Activated B cell treated with CpG ODN at 0.5 μM for 24 hours (primary cell): ENCODE measurements at regions not wholly inside any gene's neighbourhood (a gene's known extent, or its start where the extent isn't known, plus 50 kb on each side); places are given as distances from the start of the nearest gene placed in this dataset.

Experiments
- ATAC-seq: fragments of 200-7000 bp; cut with Tn5 transposase; one replicate; pipeline ENCODE4 v1.10.0; 2021; ENCODE audit warnings: low read depth, mild to moderate bottlenecking, moderate library complexity
- CTCF ChIA-PET: fragments of 350-600 bp; sonication (Branson Sonifier 250); formaldehyde crosslinking; loops from one replicate; lab custom pipeline; 2021; ENCODE audit warnings: antibody characterized with exemption; lab: Charles Lee
- POLR2A ChIA-PET: fragments of 350-600 bp; sonication (Branson Sonifier 250); formaldehyde crosslinking; loops from one replicate; lab custom pipeline; 2021; ENCODE audit warnings: antibody characterized with exemption; lab: Charles Lee
- DNase-seq: peaks from one replicate; pipeline ENCODE4 v3.0.0; 2022
- H3K27ac Mint-ChIP-seq: one replicate; pipeline ENCODE4 v1.8.0; 2020; ENCODE audit warnings: mixed read lengths
- H3K27me3 Mint-ChIP-seq: one replicate; pipeline ENCODE4 v1.8.0; 2021; ENCODE audit warnings: mixed read lengths
- H3K36me3 Mint-ChIP-seq: one replicate; pipeline ENCODE4 v1.8.0; 2021; ENCODE audit warnings: low read depth, mixed read lengths
- H3K4me1 Mint-ChIP-seq: one replicate; pipeline ENCODE4 v1.8.0; 2021; ENCODE audit warnings: mixed read lengths
- H3K4me3 Mint-ChIP-seq: one replicate; pipeline ENCODE4 v1.8.0; 2020; ENCODE audit warnings: mild to moderate bottlenecking, mixed read lengths
- H3K9me3 Mint-ChIP-seq: one replicate; pipeline ENCODE4 v1.8.0; 2020; ENCODE audit warnings: mixed read lengths
- CTCF ChIP-seq: fragments of 200-600 bp; IDR thresholded peaks from one replicate; pipeline ENCODE4 v1.8.0; 2022; ENCODE audit warnings: antibody characterized with exemption, mild to moderate bottlenecking
- intact Hi-C: fragments of 100-400 bp; cut with micrococcal nuclease; formaldehyde crosslinking; loops from one replicate; pipeline ENCODE4 v1.15.1; 2024

- Mint-ChIP-seq H3K4me1 (no peaks in the 10 kb centered on the region), H3K9me3 (peaks cover 2% of the 10 kb centered on the region), H3K27ac (no peak overlapping the region), H3K36me3 (no peaks in the 10 kb centered on the region), H3K4me3 (no peak overlapping the region), H3K27me3 (no peaks in the 10 kb centered on the region)
- DNase-seq (no peak), ATAC-seq (no peak)
- intact Hi-C loops: no loop called here
- CTCF ChIA-PET: no interaction called here
- TF ChIP-seq CTCF: no peak
- POLR2A ChIA-PET: no interaction called here
These were observed 162.8 kb downstream of the TSN start for GRCh38 chr2:121918231-121918630.

- H3K27ac Mint-ChIP-seq: no peak overlapping the region
- H3K36me3 Mint-ChIP-seq: no peaks in the 10 kb centered on the region
- no peaks in the 10 kb centered on the region for H3K27me3 Mint-ChIP-seq
- intact Hi-C loops: no loop called here
- no peaks in the 10 kb centered on the region for H3K4me1 Mint-ChIP-seq
- no peak for TF ChIP-seq CTCF
- ATAC-seq (no peak), DNase-seq (no peak)
- peaks cover 2% of the 10 kb centered on the region for H3K9me3 Mint-ChIP-seq
- ChIA-PET POLR2A (no interaction called here), CTCF (no interaction called here)
- no peak overlapping the region for H3K4me3 Mint-ChIP-seq
These were observed 164.4 kb downstream of the TSN start for GRCh38 chr2:121919803-121920202.

- no peak for TF ChIP-seq CTCF
- Mint-ChIP-seq H3K4me1 (no peaks in the 10 kb centered on the region), H3K36me3 (no peaks in the 10 kb centered on the region), H3K27me3 (peaks cover 2% of the 10 kb centered on the region), H3K4me3 (no peak overlapping the region), H3K27ac (no peak overlapping the region), H3K9me3 (peaks cover 1% of the 10 kb centered on the region)
- intact Hi-C loops: no loop called here
- DNase-seq (no peak), ATAC-seq (no peak)
- POLR2A ChIA-PET: no interaction called here
- CTCF ChIA-PET: interaction anchor here (1.1 kb wide), 1 partner anchor 38 kb away, joined by 3 read pairs; no protein-coding TSS in a partner anchor
These were observed 170.0 kb downstream of the TSN start for GRCh38 chr2:121925466-121925865.

- H3K4me3 Mint-ChIP-seq: no peak overlapping the region
- H3K27ac Mint-ChIP-seq: no peak overlapping the region
These were observed 187.8 kb downstream of the TSN start for GRCh38 chr2:121943285-121943684.

GRCh38 chr2:121944072-121944831, 188.8 kb downstream of the TSN start:
- H3K36me3 Mint-ChIP-seq: no peaks in the 10 kb centered on the region

More at GRCh38 chr2:121943285-121943684, 187.8 kb downstream of the TSN start:
- peaks cover 2% of the 10 kb centered on the region for H3K27me3 Mint-ChIP-seq
- TF ChIP-seq CTCF: no peak
- DNase-seq: no peak
- POLR2A ChIA-PET: no interaction called here
- H3K9me3 Mint-ChIP-seq: no peaks in the 10 kb centered on the region
- no peaks in the 10 kb centered on the region for H3K36me3 Mint-ChIP-seq
- CTCF ChIA-PET: no interaction called here
- ATAC-seq: no peak
- H3K4me1 Mint-ChIP-seq: no peaks in the 10 kb centered on the region
- intact Hi-C loops: no loop called here

More at GRCh38 chr2:121944072-121944831, 188.8 kb downstream of the TSN start:
- Mint-ChIP-seq H3K27ac (no peak overlapping the region), H3K9me3 (no peaks in the 10 kb centered on the region), H3K4me1 (no peaks in the 10 kb centered on the region), H3K27me3 (peaks cover 2% of the 10 kb centered on the region), H3K4me3 (no peak overlapping the region)
- ChIA-PET POLR2A (no interaction called here), CTCF (no interaction called here)
- intact Hi-C loops: no loop called here
- no peak for TF ChIP-seq CTCF
- no peak for DNase-seq
- ATAC-seq: no peak
